ENCODE measurements at regions not wholly inside any gene's neighbourhood (a gene's known extent, or its start where the extent isn't known, plus 50 kb on each side); places are given as distances from the start of the nearest gene placed in this dataset.

- no peak for TF ChIP-seq CTCF (IDR thresholded peaks at IDR 0.05)
Observed at GRCh38 chr11:19512618-19513017, 200.0 kb upstream of the NAV2 start.

GRCh38 chr11:19511413-19512183 lies 201.0 kb upstream of the NAV2 start:
- TF ChIP-seq CTCF (IDR thresholded peaks at IDR 0.05): no peak

- TF ChIP-seq CTCF (IDR thresholded peaks at IDR 0.05): no peak
Observed at GRCh38 chr11:19511066-19511412, 201.6 kb upstream of the NAV2 start.

- TF ChIP-seq CTCF (IDR thresholded peaks at IDR 0.05): no peak
Observed at GRCh38 chr11:19510468-19510867, 202.2 kb upstream of the NAV2 start.

- no peak for TF ChIP-seq CTCF (IDR thresholded peaks at IDR 0.05)
Observed at GRCh38 chr11:19509215-19509614, 203.4 kb upstream of the NAV2 start.

GRCh38 chr11:19508165-19508564 lies 204.5 kb upstream of the NAV2 start:
- no peak for TF ChIP-seq CTCF (IDR thresholded peaks at IDR 0.05)

GRCh38 chr11:19506816-19507486 lies 205.7 kb upstream of the NAV2 start:
- no peak for TF ChIP-seq CTCF (IDR thresholded peaks at IDR 0.05)

All from LNCAP (cell line).